SH-SY5Y (cell line): ENCODE measurements at regions not wholly inside any gene's neighbourhood (a gene's known extent, or its start where the extent isn't known, plus 50 kb on each side); places are given as distances from the start of the nearest gene placed in this dataset.

Experiments
- GATA2 ChIP-seq: IDR thresholded peaks from 2 replicates; pipeline ENCODE4 v1.6.1; 2011; ENCODE audit warnings: mild to moderate bottlenecking, low read depth, low read length
- GATA3 ChIP-seq: IDR thresholded peaks from 2 replicates; pipeline ENCODE4 v1.6.1; 2011; ENCODE audit warnings: low read depth, mild to moderate bottlenecking, low read length, moderate library complexity

- TF ChIP-seq GATA2: no peak
- no peak for TF ChIP-seq GATA3
Observed at GRCh38 chr6:140821196-140821595, 1311.5 kb upstream of the GJE1 start.
